ENCODE measurements at regions not wholly inside any gene's neighbourhood (a gene's known extent, or its start where the extent isn't known, plus 50 kb on each side); places are given as distances from the start of the nearest gene placed in this dataset.

GRCh38 chr1:37255868-37256267 lies 218.5 kb upstream of the ZC3H12A start:
- Histone ChIP-seq H3K27me3 (ENCODE audit: low read depth) (peaks cover 93% of the 10 kb centered on the region), H3K4me3 (no peak overlapping the region), H3K27ac (replicated peaks) (no peak overlapping the region), H3K36me3 (no peaks in the 10 kb centered on the region), H3K9me3 (replicated peaks) (no peaks in the 10 kb centered on the region), H3K4me1 (no peaks in the 10 kb centered on the region)
- no peak for TF ChIP-seq CTCF (IDR thresholded peaks at IDR 0.05; ENCODE audit: borderline replicate concordance)
- DNase-seq, result no peak
- intact Hi-C loops (cut with micrococcal nuclease), result no loop called here

- DNase-seq, result no peak
- H3K9me3 ChIP-seq (replicated peaks), result no peaks in the 10 kb centered on the region
- H3K36me3 ChIP-seq, result no peaks in the 10 kb centered on the region
- H3K27ac ChIP-seq (replicated peaks), result no peak overlapping the region
- no peaks in the 10 kb centered on the region for H3K4me1 ChIP-seq
- no peak for TF ChIP-seq CTCF (IDR thresholded peaks at IDR 0.05; ENCODE audit: borderline replicate concordance)
- intact Hi-C loops (cut with micrococcal nuclease), result no loop called here
- peaks cover 96% of the 10 kb centered on the region for H3K27me3 ChIP-seq (ENCODE audit: low read depth)
- no peak overlapping the region for H3K4me3 ChIP-seq
These were observed 216.7 kb upstream of the ZC3H12A start for GRCh38 chr1:37257646-37258045.

GRCh38 chr1:37258068-37258467 lies 216.3 kb upstream of the ZC3H12A start:
- Histone ChIP-seq H3K9me3 (replicated peaks) (no peaks in the 10 kb centered on the region), H3K4me3 (no peak overlapping the region), H3K27ac (replicated peaks) (no peak overlapping the region), H3K4me1 (no peaks in the 10 kb centered on the region), H3K36me3 (no peaks in the 10 kb centered on the region), H3K27me3 (ENCODE audit: low read depth) (peaks cover 99% of the 10 kb centered on the region)
- no peak for TF ChIP-seq CTCF (IDR thresholded peaks at IDR 0.05; ENCODE audit: borderline replicate concordance)
- intact Hi-C loops (cut with micrococcal nuclease), result no loop called here
- DNase-seq, result no peak

GRCh38 chr1:37259019-37259418 lies 215.4 kb upstream of the ZC3H12A start:
- no peak for TF ChIP-seq CTCF (IDR thresholded peaks at IDR 0.05; ENCODE audit: borderline replicate concordance)
- Histone ChIP-seq H3K4me3 (no peak overlapping the region), H3K36me3 (no peaks in the 10 kb centered on the region), H3K4me1 (no peaks in the 10 kb centered on the region), H3K27me3 (ENCODE audit: low read depth) (peaks cover 100% of the 10 kb centered on the region), H3K9me3 (replicated peaks) (peaks cover 8% of the 10 kb centered on the region), H3K27ac (replicated peaks) (no peak overlapping the region)
- no peak for DNase-seq
- intact Hi-C loops (cut with micrococcal nuclease), result no loop called here

GRCh38 chr1:37261129-37261528 lies 213.3 kb upstream of the ZC3H12A start:
- TF ChIP-seq CTCF (IDR thresholded peaks at IDR 0.05; ENCODE audit: borderline replicate concordance), result no peak
- Histone ChIP-seq H3K36me3 (no peaks in the 10 kb centered on the region), H3K27me3 (ENCODE audit: low read depth) (peaks cover 99% of the 10 kb centered on the region), H3K9me3 (replicated peaks) (peaks cover 8% of the 10 kb centered on the region), H3K27ac (replicated peaks) (no peak overlapping the region), H3K4me3 (no peak overlapping the region), H3K4me1 (no peaks in the 10 kb centered on the region)
- intact Hi-C loops (cut with micrococcal nuclease), result no loop called here
- no peak for DNase-seq
